Loucy (cell line): ENCODE measurements at regions not wholly inside any gene's neighbourhood (a gene's known extent, or its start where the extent isn't known, plus 50 kb on each side); places are given as distances from the start of the nearest gene placed in this dataset.

ENCODE experiments used
- H2AFZ ChIP-seq: fragments of 200-600 bp; sonication (generic); 2 replicates; pipeline ENCODE4 v1.6.0; 2016; ENCODE audit warnings: antibody characterized with exemption, mild to moderate bottlenecking, low read length, moderate library complexity
- H3F3A ChIP-seq: fragments of 200-600 bp; 2 replicates; pipeline ENCODE4 v1.6.0; 2016; ENCODE audit warnings: antibody characterized with exemption, low read depth, mild to moderate bottlenecking
- H3K27me3 ChIP-seq: fragments of 200-600 bp; sonication (generic); 2 replicates; pipeline ENCODE4 v1.6.1; 2014; ENCODE audit warnings: low read length, mild to moderate bottlenecking; ENCODE audit not compliant: insufficient read depth, poor library complexity, severe bottlenecking
- H3K36me3 ChIP-seq: fragments of 200-600 bp; sonication (generic); 2 replicates; pipeline ENCODE4 v1.6.1; 2016; ENCODE audit warnings: low read length; ENCODE audit not compliant: insufficient read depth
- H3K4me1 ChIP-seq: fragments of 200-600 bp; sonication (generic); 2 replicates; pipeline ENCODE4 v1.5.1; 2014; ENCODE audit warnings: low read length, mild to moderate bottlenecking; ENCODE audit not compliant: insufficient read depth, poor library complexity, severe bottlenecking
- H3K4me2 ChIP-seq: fragments of 200-600 bp; sonication (generic); 2 replicates; pipeline ENCODE4 v1.6.0; 2014; ENCODE audit warnings: antibody characterized with exemption, low read length, low read depth, mild to moderate bottlenecking; ENCODE audit not compliant: poor library complexity, severe bottlenecking
- H3K4me3 ChIP-seq: fragments of 200-600 bp; sonication (generic); 2 replicates; pipeline ENCODE4 v1.5.1; 2014; ENCODE audit warnings: low read length, mild to moderate bottlenecking, mixed read lengths; ENCODE audit not compliant: poor library complexity, severe bottlenecking
- H3K79me2 ChIP-seq: fragments of 200-600 bp; sonication (generic); 2 replicates; pipeline ENCODE4 v1.6.1; 2014; ENCODE audit warnings: low read length; ENCODE audit not compliant: insufficient read depth
- H3K9ac ChIP-seq: fragments of 200-600 bp; sonication (generic); 2 replicates; pipeline ENCODE4 v1.6.0; 2014; ENCODE audit warnings: mild to moderate bottlenecking, low read depth, low read length, moderate library complexity; ENCODE audit not compliant: poor library complexity, severe bottlenecking
- H3K9me2 ChIP-seq: fragments of 200-600 bp; sonication (generic); replicated peaks from 2 replicates; pipeline ENCODE4 v1.6.1; 2016; ENCODE audit warnings: low read depth, low read length, mixed read lengths
- H3K9me3 ChIP-seq: fragments of 200-600 bp; sonication (generic); 2 replicates; pipeline ENCODE4 v1.6.1; 2014; ENCODE audit warnings: mild to moderate bottlenecking, antibody characterized with exemption, low read length, low read depth; ENCODE audit not compliant: insufficient read depth
- H4K20me1 ChIP-seq: fragments of 200-600 bp; sonication (generic); 2 replicates; pipeline ENCODE4 v1.6.0; 2014; ENCODE audit warnings: antibody characterized with exemption, low read length, mild to moderate bottlenecking; ENCODE audit not compliant: insufficient read depth, poor library complexity, severe bottlenecking
- CTCF ChIP-seq: fragments of 200-600 bp; sonication (generic); conservative IDR thresholded peaks from 2 replicates; pipeline ENCODE4 v1.5.1; 2014; ENCODE audit warnings: mild to moderate bottlenecking, antibody characterized with exemption, low read length
- EZH2phosphoT487 ChIP-seq: fragments of 200-600 bp; IDR thresholded peaks from 2 replicates; pipeline ENCODE4 v1.6.1; 2018; ENCODE audit warnings: antibody characterized with exemption, mild to moderate bottlenecking, moderate library complexity, borderline replicate concordance

GRCh38 chr6:140597181-140597580 lies 1222.7 kb upstream of the CITED2 start:
- H3K4me2 ChIP-seq = no peak overlapping the region
- TF ChIP-seq CTCF = no peak
- TF ChIP-seq EZH2phosphoT487 = no peak

GRCh38 chr6:140594806-140595128 lies 1220.3 kb upstream of the CITED2 start:
- H3K9me2 ChIP-seq = no peaks in the 10 kb centered on the region
- no peaks in the 10 kb centered on the region for H3K27me3 ChIP-seq
- no peak overlapping the region for H2AFZ ChIP-seq
- H4K20me1 ChIP-seq = no peaks in the 10 kb centered on the region
- no peak overlapping the region for H3K9ac ChIP-seq
- TF ChIP-seq EZH2phosphoT487 (no peak), CTCF (no peak)
- no peaks in the 10 kb centered on the region for H3K9me3 ChIP-seq
- H3K79me2 ChIP-seq = no peaks in the 10 kb centered on the region
- no peaks in the 10 kb centered on the region for H3K4me1 ChIP-seq
- H3K4me2 ChIP-seq = no peak overlapping the region
- H3K36me3 ChIP-seq = no peaks in the 10 kb centered on the region
- no peaks in the 10 kb centered on the region for H3F3A ChIP-seq
- no peak overlapping the region for H3K4me3 ChIP-seq

More at GRCh38 chr6:140597181-140597580, 1222.7 kb upstream of the CITED2 start:
- Histone ChIP-seq H3K9ac (no peak overlapping the region), H3F3A (no peaks in the 10 kb centered on the region), H3K79me2 (no peaks in the 10 kb centered on the region), H4K20me1 (no peaks in the 10 kb centered on the region), H3K4me3 (no peak overlapping the region), H3K36me3 (no peaks in the 10 kb centered on the region), H3K4me1 (no peaks in the 10 kb centered on the region), H3K9me2 (no peaks in the 10 kb centered on the region), H3K27me3 (no peaks in the 10 kb centered on the region), H3K9me3 (no peaks in the 10 kb centered on the region), H2AFZ (no peak overlapping the region)

GRCh38 chr6:140592877-140593276 lies 1218.4 kb upstream of the CITED2 start:
- no peak overlapping the region for H3K4me3 ChIP-seq

More at GRCh38 chr6:140592877-140593276, 1218.4 kb upstream of the CITED2 start:
- TF ChIP-seq CTCF (no peak), EZH2phosphoT487 (no peak)
- H3F3A ChIP-seq = no peaks in the 10 kb centered on the region
- H3K9me3 ChIP-seq = no peaks in the 10 kb centered on the region
- H3K36me3 ChIP-seq = no peaks in the 10 kb centered on the region
- no peak overlapping the region for H2AFZ ChIP-seq
- no peak overlapping the region for H3K9ac ChIP-seq
- no peaks in the 10 kb centered on the region for H4K20me1 ChIP-seq
- no peaks in the 10 kb centered on the region for H3K27me3 ChIP-seq
- H3K4me2 ChIP-seq = no peak overlapping the region
- no peaks in the 10 kb centered on the region for H3K9me2 ChIP-seq
- H3K4me1 ChIP-seq = no peaks in the 10 kb centered on the region
- no peaks in the 10 kb centered on the region for H3K79me2 ChIP-seq
